Right cardiac atrium (tissue), 5 donors: ENCODE measurements at regions not wholly inside any gene's neighbourhood (a gene's known extent, or its start where the extent isn't known, plus 50 kb on each side); places are given as distances from the start of the nearest gene placed in this dataset.

Experiments
- ATAC-seq, 2 donors: fragments of 200-7000 bp; cut with Tn5 transposase; one replicate each; pipeline versions ENCODE4 v1.8.0 to v1.9.1; 2020; ENCODE audit warnings: moderate library complexity in 2 of 2, mild to moderate bottlenecking in 1 of 2
- DNase-seq, 3 donors: peaks; one replicate each; pipeline ENCODE4 v3.0.0-alpha.2; 2020
- H3K27ac ChIP-seq: one replicate; pipeline ENCODE4 v1.5.1; 2013; ENCODE audit warnings: mild to moderate bottlenecking, low read length, control low read depth, moderate library complexity
- H3K27me3 ChIP-seq: one replicate; pipeline ENCODE4 v1.6.1; 2013; ENCODE audit not compliant: control insufficient read depth, insufficient read depth
- H3K4me1 ChIP-seq: one replicate; pipeline ENCODE4 v1.6.1; 2013; ENCODE audit warnings: low read length; ENCODE audit not compliant: control insufficient read depth, insufficient read depth
- H3K4me3 ChIP-seq: one replicate; pipeline ENCODE4 v1.5.1; 2013; ENCODE audit warnings: low read length, control low read depth
- H3K9me3 ChIP-seq: one replicate; pipeline ENCODE4 v1.6.1; 2013; ENCODE audit warnings: low read length; ENCODE audit not compliant: control insufficient read depth
- WGBS: extraction: QIAGEN DNeasy Blood & Tissue Kit; methylation state at CpG from one replicate; pipeline ENCODE4 v1.1.7; 2013; 5-methylcytosine and 5-hydroxymethylcytosine counted together
- intact Hi-C, 4 donors: fragments of 100-400 bp; cut with DNase I; formaldehyde crosslinking; loops; one replicate each; pipeline versions ENCODE4 v1.11.0 to v1.14.0; 2022 to 2023
- donor health status: healthy with polysubstance abuse.
- donor health status: DM: no; HTN: yes; CAD: no.
- donor health status: DM: no; HTN: no; CAD: no.
- donor health status: DM: no; HTN: yes; CAD: no; lungs with severe emphysema.
- donor health status: DM: yes; HTN: yes; CAD: no.

GRCh38 chr4:153117554-153117953 lies 86.7 kb upstream of the TRIM2 start:
- Histone ChIP-seq H3K9me3 (no peaks in the 10 kb centered on the region), H3K4me3 (no peak overlapping the region), H3K4me1 (no peaks in the 10 kb centered on the region), H3K27ac (no peak overlapping the region), H3K27me3 (no peaks in the 10 kb centered on the region)
- DNase-seq (no peak), ATAC-seq (no peak)
- whole genome bisulfite sequencing: 82% methylated on average over 5 of the region's 5 CpGs
- intact Hi-C loops: no loop called here

GRCh38 chr4:153119626-153120025 lies 84.6 kb upstream of the TRIM2 start:
- no peak overlapping the region for H3K27ac ChIP-seq
- no peak overlapping the region for H3K4me3 ChIP-seq
- ATAC-seq (no peak), DNase-seq (no peak)
- WGBS: 77% methylated on average over 2 of the region's 2 CpGs
- intact Hi-C loops: loop anchor here in 1 of 4 donors (10.0 kb wide), 1 partner anchor 275 kb away; no protein-coding TSS in a partner anchor
- no peaks in the 10 kb centered on the region for H3K27me3 ChIP-seq
- H3K9me3 ChIP-seq: no peaks in the 10 kb centered on the region
- H3K4me1 ChIP-seq: no peaks in the 10 kb centered on the region

GRCh38 chr4:153120235-153120634 lies 84.0 kb upstream of the TRIM2 start:
- intact Hi-C loops: loop anchor here in 1 of 4 donors (10.0 kb wide), 1 partner anchor 275 kb away; no protein-coding TSS in a partner anchor
- Histone ChIP-seq H3K27ac (no peak overlapping the region), H3K27me3 (no peaks in the 10 kb centered on the region), H3K4me1 (no peaks in the 10 kb centered on the region), H3K4me3 (no peak overlapping the region), H3K9me3 (no peaks in the 10 kb centered on the region)
- WGBS: 92% methylated on average over 2 of the region's 2 CpGs
- DNase-seq (no peak), ATAC-seq (no peak)

GRCh38 chr4:153122855-153123254 lies 81.4 kb upstream of the TRIM2 start:
- Histone ChIP-seq H3K27me3 (no peaks in the 10 kb centered on the region), H3K4me1 (no peaks in the 10 kb centered on the region), H3K9me3 (no peaks in the 10 kb centered on the region), H3K27ac (no peak overlapping the region), H3K4me3 (no peak overlapping the region)
- intact Hi-C loops: loop anchor here in 1 of 4 donors (10.0 kb wide), 1 partner anchor 278 kb away; no protein-coding TSS in a partner anchor
- DNase-seq: no peak
- WGBS: 89% methylated on average over 6 of the region's 6 CpGs
- no peak for ATAC-seq

GRCh38 chr4:153126137-153126536 lies 78.1 kb upstream of the TRIM2 start:
- no peaks in the 10 kb centered on the region for H3K4me1 ChIP-seq
- H3K27ac ChIP-seq: no peak overlapping the region
- no peaks in the 10 kb centered on the region for H3K9me3 ChIP-seq
- ATAC-seq (no peak), DNase-seq (no peak)
- no peaks in the 10 kb centered on the region for H3K27me3 ChIP-seq
- intact Hi-C loops: loop anchor here (2.0 to 10.0 kb wide), 4 partner anchors 44 to 281 kb away; no protein-coding TSS in a partner anchor
- WGBS: 92% methylated on average over 4 of the region's 4 CpGs
- no peak overlapping the region for H3K4me3 ChIP-seq

GRCh38 chr4:153127760-153128494 lies 76.3 kb upstream of the TRIM2 start:
- Histone ChIP-seq H3K4me3 (peak overlapping the region; percentile 13), H3K9me3 (no peaks in the 10 kb centered on the region), H3K4me1 (no peaks in the 10 kb centered on the region), H3K27me3 (no peaks in the 10 kb centered on the region), H3K27ac (no peak overlapping the region)
- intact Hi-C loops: loop anchor here (1.0 to 10.0 kb wide), 5 partner anchors 45 to 283 kb away; no protein-coding TSS in a partner anchor
- 20% methylated on average over 18 of the region's 18 CpGs for WGBS
- ATAC-seq (peak; percentile 86 to 88), DNase-seq (peak; percentile 76 to 86 (median 81))

GRCh38 chr4:153131596-153131995 lies 72.6 kb upstream of the TRIM2 start:
- no peaks in the 10 kb centered on the region for H3K4me1 ChIP-seq
- 54% methylated on average over 7 of the region's 7 CpGs for WGBS
- intact Hi-C loops: no loop called here

GRCh38 chr4:153137159-153137558 lies 67.1 kb upstream of the TRIM2 start:
- no peak overlapping the region for H3K27ac ChIP-seq
- WGBS: 47% methylated on average over 6 of the region's 6 CpGs
- DNase-seq (peak; percentile 52 to 60 (median 55)), ATAC-seq (peak; percentile 70 to 72)
- H3K27me3 ChIP-seq: no peaks in the 10 kb centered on the region
- no peaks in the 10 kb centered on the region for H3K9me3 ChIP-seq
- no peaks in the 10 kb centered on the region for H3K4me1 ChIP-seq
- intact Hi-C loops: no loop called here
- no peak overlapping the region for H3K4me3 ChIP-seq

More at GRCh38 chr4:153131596-153131995, 72.6 kb upstream of the TRIM2 start:
- ATAC-seq (no peak), DNase-seq (no peak)
- no peak overlapping the region for H3K27ac ChIP-seq
- no peaks in the 10 kb centered on the region for H3K9me3 ChIP-seq
- H3K4me3 ChIP-seq: no peak overlapping the region
- no peaks in the 10 kb centered on the region for H3K27me3 ChIP-seq

- no peak overlapping the region for H3K27ac ChIP-seq
- intact Hi-C loops: no loop called here
- 80% methylated on average over 8 of the region's 8 CpGs for WGBS
Measured at GRCh38 chr4:153137677-153138630, 66.3 kb upstream of the TRIM2 start.

GRCh38 chr4:153138736-153139135 lies 65.5 kb upstream of the TRIM2 start:
- Histone ChIP-seq H3K9me3 (no peaks in the 10 kb centered on the region), H3K27ac (no peak overlapping the region), H3K27me3 (no peaks in the 10 kb centered on the region), H3K4me3 (no peak overlapping the region), H3K4me1 (peaks cover 2% of the 10 kb centered on the region)
- 77% methylated on average over 5 of the region's 5 CpGs for WGBS
- intact Hi-C loops: no loop called here
- ATAC-seq (no peak), DNase-seq (no peak)

More at GRCh38 chr4:153137677-153138630, 66.3 kb upstream of the TRIM2 start:
- ATAC-seq: no peak
- Histone ChIP-seq H3K4me1 (no peaks in the 10 kb centered on the region), H3K27me3 (no peaks in the 10 kb centered on the region), H3K4me3 (no peak overlapping the region), H3K9me3 (no peaks in the 10 kb centered on the region)
- no peak for DNase-seq

GRCh38 chr4:153140294-153140693 lies 63.9 kb upstream of the TRIM2 start:
- H3K27ac ChIP-seq: no peak overlapping the region
- H3K4me3 ChIP-seq: no peak overlapping the region
- no peak for DNase-seq
- intact Hi-C loops: loop anchor here in 3 of 4 donors (5.0 kb wide), 1 partner anchor 177 kb away; no protein-coding TSS in a partner anchor
- peaks cover 2% of the 10 kb centered on the region for H3K4me1 ChIP-seq
- H3K27me3 ChIP-seq: no peaks in the 10 kb centered on the region
- no peaks in the 10 kb centered on the region for H3K9me3 ChIP-seq
- WGBS: 88% methylated on average over 5 of the region's 5 CpGs
- ATAC-seq: no peak
